ENCODE measurements at regions not wholly inside any gene's neighbourhood (a gene's known extent, or its start where the extent isn't known, plus 50 kb on each side); places are given as distances from the start of the nearest gene placed in this dataset.

- no peak for DNase-seq (ENCODE audit: low read depth)
- TF ChIP-seq CTCF (IDR thresholded peaks at IDR 0.05; ENCODE audit: insufficient read depth, low read length) = no peak
These were observed 78.9 kb upstream of the RASEF start for GRCh38 chr9:83141887-83142286.

GRCh38 chr9:83140061-83140460 is 77.1 kb upstream of the RASEF start:
- no peak for DNase-seq (ENCODE audit: low read depth)
- H3K4me3 ChIP-seq (ENCODE audit: low read depth, low read length) = no peak overlapping the region
- TF ChIP-seq CTCF (IDR thresholded peaks at IDR 0.05; ENCODE audit: insufficient read depth, low read length) = no peak

More at GRCh38 chr9:83141887-83142286, 78.9 kb upstream of the RASEF start:
- H3K4me3 ChIP-seq (ENCODE audit: low read depth, low read length) = no peak overlapping the region

GRCh38 chr9:83138422-83139135 is 75.6 kb upstream of the RASEF start:
- DNase-seq (ENCODE audit: low read depth) = no peak
- H3K4me3 ChIP-seq (ENCODE audit: low read depth, low read length) = no peak overlapping the region
- TF ChIP-seq CTCF (IDR thresholded peaks at IDR 0.05; ENCODE audit: insufficient read depth, low read length) = no peak

GRCh38 chr9:83133316-83133715 is 70.4 kb upstream of the RASEF start:
- no peak for DNase-seq (ENCODE audit: low read depth)
- TF ChIP-seq CTCF (IDR thresholded peaks at IDR 0.05; ENCODE audit: insufficient read depth, low read length) = no peak
- H3K4me3 ChIP-seq (ENCODE audit: low read depth, low read length) = no peak overlapping the region

GRCh38 chr9:83132768-83133167 is 69.8 kb upstream of the RASEF start:
- no peak for TF ChIP-seq CTCF (IDR thresholded peaks at IDR 0.05; ENCODE audit: insufficient read depth, low read length)
- DNase-seq (ENCODE audit: low read depth) = no peak
- H3K4me3 ChIP-seq (ENCODE audit: low read depth, low read length) = no peak overlapping the region

- DNase-seq (ENCODE audit: low read depth) = no peak
- H3K4me3 ChIP-seq (ENCODE audit: low read depth, low read length) = no peak overlapping the region
- no peak for TF ChIP-seq CTCF (IDR thresholded peaks at IDR 0.05; ENCODE audit: insufficient read depth, low read length)
These were observed 67.6 kb upstream of the RASEF start for GRCh38 chr9:83130541-83130940.

- H3K4me3 ChIP-seq (ENCODE audit: low read depth, low read length) = no peak overlapping the region
- TF ChIP-seq CTCF (IDR thresholded peaks at IDR 0.05; ENCODE audit: insufficient read depth, low read length) = no peak
- no peak for DNase-seq (ENCODE audit: low read depth)
These were observed 62.7 kb upstream of the RASEF start for GRCh38 chr9:83125671-83126070.

Measured in fibroblast of the aortic adventitia (primary cell).